ENCODE measurements at regions not wholly inside any gene's neighbourhood (a gene's known extent, or its start where the extent isn't known, plus 50 kb on each side); places are given as distances from the start of the nearest gene placed in this dataset.
A peak's percentile ranks its signal among the peaks of the same experiment; 100 is the strongest.

DNA sequence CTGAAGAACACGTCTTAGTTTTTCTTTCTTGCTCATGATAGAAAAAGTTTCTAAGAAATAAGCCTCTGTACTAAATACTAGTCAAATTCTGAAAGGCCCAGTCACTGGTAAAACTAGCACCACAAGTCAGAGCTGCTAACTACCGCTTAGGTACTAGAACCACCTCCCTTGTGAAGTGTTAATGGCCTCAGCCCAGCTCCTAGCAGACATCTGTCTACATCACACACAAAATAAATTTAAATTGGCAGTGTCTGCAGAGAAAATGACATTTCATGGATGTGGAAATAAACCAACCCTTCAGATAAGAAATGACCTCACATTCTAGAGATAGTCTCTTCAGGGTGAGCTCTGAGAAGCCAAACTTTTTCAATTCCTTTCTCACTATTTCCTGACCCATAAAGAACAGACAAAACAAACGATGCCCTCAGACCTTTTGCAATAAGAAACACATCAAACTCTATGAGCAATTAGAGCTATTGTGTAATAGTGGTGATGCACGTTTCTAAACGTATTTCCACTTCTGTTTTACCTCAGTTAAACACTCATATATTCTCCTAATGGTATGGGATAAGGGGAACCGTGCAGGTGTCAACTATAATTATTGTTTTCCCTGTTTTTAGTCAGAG lies 70.3 kb upstream of the DSG1 start:
- TF ChIP-seq, protein P1, sequence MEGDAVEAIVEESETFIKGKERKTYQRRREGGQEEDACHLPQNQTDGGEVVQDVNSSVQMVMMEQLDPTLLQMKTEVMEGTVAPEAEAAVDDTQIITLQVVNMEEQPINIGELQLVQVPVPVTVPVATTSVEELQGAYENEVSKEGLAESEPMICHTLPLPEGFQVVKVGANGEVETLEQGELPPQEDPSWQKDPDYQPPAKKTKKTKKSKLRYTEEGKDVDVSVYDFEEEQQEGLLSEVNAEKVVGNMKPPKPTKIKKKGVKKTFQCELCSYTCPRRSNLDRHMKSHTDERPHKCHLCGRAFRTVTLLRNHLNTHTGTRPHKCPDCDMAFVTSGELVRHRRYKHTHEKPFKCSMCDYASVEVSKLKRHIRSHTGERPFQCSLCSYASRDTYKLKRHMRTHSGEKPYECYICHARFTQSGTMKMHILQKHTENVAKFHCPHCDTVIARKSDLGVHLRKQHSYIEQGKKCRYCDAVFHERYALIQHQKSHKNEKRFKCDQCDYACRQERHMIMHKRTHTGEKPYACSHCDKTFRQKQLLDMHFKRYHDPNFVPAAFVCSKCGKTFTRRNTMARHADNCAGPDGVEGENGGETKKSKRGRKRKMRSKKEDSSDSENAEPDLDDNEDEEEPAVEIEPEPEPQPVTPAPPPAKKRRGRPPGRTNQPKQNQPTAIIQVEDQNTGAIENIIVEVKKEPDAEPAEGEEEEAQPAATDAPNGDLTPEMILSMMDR (IDR thresholded peaks at IDR 0.05): no peak
- DNase-seq (ENCODE audit: low spot score): no peak

DNA sequence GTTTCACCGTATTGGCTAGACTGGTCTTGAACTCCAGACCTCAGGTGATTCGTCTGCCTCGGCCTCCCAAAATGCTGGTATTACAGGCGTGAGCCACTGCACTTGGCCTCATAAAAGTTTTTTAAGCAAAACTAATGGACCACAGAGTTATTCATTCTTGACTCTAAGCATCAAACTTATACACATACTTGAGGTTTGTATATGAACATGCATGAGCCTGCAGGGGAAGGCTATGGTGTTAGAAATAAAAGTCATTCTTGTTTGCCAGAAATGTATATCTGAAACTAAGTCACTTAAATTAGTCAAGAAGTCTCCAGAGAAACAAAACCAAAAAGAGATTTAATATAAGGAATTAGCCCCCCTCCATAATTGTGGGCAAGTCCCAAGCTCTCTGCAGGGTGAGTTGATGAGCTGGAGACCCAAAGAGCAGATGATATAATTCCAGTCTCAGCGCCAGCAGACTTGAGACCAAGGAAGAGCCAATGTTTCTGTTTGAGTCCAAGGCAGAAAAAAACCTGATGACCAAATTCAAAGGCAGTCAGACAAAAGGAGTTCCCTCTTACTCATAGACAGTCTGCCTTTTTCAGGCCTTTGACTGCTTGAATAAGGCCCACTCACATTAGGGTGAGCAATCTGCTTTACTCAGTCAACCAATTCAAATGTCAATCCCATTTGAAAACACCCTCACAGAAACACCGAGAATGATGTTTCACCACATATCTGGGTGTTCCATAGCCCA lies 69.0 kb upstream of the DSG1 start:
- no peaks in the 10 kb centered on the region for H3K36me3 Mint-ChIP-seq (ENCODE audit: low read depth)
- no peak overlapping the region for H3K27ac Mint-ChIP-seq (ENCODE audit: unreplicated experiment)
- no peaks in the 10 kb centered on the region for H3K9me3 Mint-ChIP-seq (ENCODE audit: low read depth)
- no peak overlapping the region for H3K4me3 Mint-ChIP-seq (ENCODE audit: unreplicated experiment)
- no peaks in the 10 kb centered on the region for H3K27me3 Mint-ChIP-seq (ENCODE audit: low read depth)
- peaks cover 74% of the 10 kb centered on the region for H3K4me1 Mint-ChIP-seq (ENCODE audit: low read depth)
- TF ChIP-seq, protein P1 (IDR thresholded peaks at IDR 0.05): no peak
- DNase-seq (ENCODE audit: low spot score): no peak

More for the DNA sequence above, 70.3 kb upstream of the DSG1 start:
- Mint-ChIP-seq H3K27ac (ENCODE audit: unreplicated experiment) (no peak overlapping the region), H3K27me3 (ENCODE audit: low read depth) (no peaks in the 10 kb centered on the region), H3K4me3 (ENCODE audit: unreplicated experiment) (no peak overlapping the region), H3K9me3 (ENCODE audit: low read depth) (no peaks in the 10 kb centered on the region), H3K4me1 (ENCODE audit: low read depth) (peaks cover 74% of the 10 kb centered on the region), H3K36me3 (ENCODE audit: low read depth) (no peaks in the 10 kb centered on the region)

DNA sequence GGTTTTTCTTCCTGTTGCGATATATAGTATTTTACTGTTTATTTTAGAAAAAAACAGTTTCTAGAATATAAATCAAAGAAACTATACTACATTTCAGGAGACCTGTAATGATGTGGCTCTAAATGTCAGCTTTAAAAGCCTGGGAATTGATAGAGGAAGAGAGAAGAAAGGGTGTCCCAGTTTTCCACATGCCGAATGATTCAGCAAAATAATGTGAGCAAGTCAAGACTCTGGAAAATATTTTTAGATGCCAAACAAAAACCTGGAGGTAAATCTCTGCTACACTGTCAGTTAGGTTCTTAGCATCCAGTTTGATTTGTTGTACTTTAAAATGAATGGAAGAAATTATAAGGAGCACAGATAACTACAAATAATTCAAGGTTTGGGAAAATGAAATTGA lies 67.1 kb upstream of the DSG1 start:
- TF ChIP-seq, protein P1 (IDR thresholded peaks at IDR 0.05): no peak
- no peaks in the 10 kb centered on the region for H3K9me3 Mint-ChIP-seq (ENCODE audit: low read depth)
- H3K27ac Mint-ChIP-seq (ENCODE audit: unreplicated experiment): peak overlapping the region; percentile 68

DNA sequence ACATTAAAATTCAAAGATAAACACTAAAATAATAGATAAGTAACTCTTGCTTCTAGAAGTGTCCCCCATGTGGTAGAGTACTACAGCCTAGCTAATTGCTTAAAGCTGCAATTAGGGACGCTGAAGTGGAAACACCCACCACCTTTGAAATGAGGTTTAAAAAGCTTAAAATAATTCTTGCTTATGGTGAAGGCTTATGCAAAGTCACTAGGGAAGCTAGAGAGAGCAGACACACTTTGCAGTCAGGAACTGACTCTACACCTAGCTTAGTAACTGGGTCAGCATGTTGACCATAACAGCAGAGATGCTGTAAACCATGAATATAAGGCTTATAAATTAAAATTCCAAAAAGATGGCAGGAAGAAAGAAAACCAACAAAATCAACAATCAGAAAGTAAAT lies 65.4 kb upstream of the DSG1 start:
- Mint-ChIP-seq H3K27ac (ENCODE audit: unreplicated experiment) (no peak overlapping the region), H3K36me3 (ENCODE audit: low read depth) (no peaks in the 10 kb centered on the region), H3K27me3 (ENCODE audit: low read depth) (peaks cover 4% of the 10 kb centered on the region), H3K4me3 (ENCODE audit: unreplicated experiment) (no peak overlapping the region), H3K4me1 (ENCODE audit: low read depth) (peaks cover 52% of the 10 kb centered on the region), H3K9me3 (ENCODE audit: low read depth) (no peaks in the 10 kb centered on the region)
- TF ChIP-seq, protein P1 (IDR thresholded peaks at IDR 0.05): no peak
- no peak for DNase-seq (ENCODE audit: low spot score)

More for the DNA sequence above, 67.1 kb upstream of the DSG1 start:
- no peak overlapping the region for H3K4me3 Mint-ChIP-seq (ENCODE audit: unreplicated experiment)
- H3K4me1 Mint-ChIP-seq (ENCODE audit: low read depth): peaks cover 60% of the 10 kb centered on the region
- no peaks in the 10 kb centered on the region for H3K36me3 Mint-ChIP-seq (ENCODE audit: low read depth)
- DNase-seq (ENCODE audit: low spot score): no peak
- no peaks in the 10 kb centered on the region for H3K27me3 Mint-ChIP-seq (ENCODE audit: low read depth)

DNA sequence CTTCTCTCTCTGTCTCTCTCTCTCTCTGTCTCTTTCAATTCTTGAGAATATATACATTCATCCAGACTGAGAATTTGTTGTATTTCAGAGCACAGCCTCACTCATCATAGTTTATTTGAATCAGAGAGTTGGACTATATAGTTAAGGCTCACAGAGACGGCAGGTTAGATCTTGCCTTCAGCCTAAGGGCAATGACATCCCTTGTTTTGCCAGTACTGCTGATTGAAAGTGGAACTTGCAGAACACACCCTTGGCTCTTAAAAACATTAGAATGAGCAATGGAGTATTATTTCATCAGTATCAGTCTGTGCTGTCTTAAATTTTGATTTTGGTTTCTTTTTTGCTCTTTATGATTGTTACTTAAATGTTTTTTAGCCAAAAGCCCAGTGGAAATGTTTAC lies 62.0 kb upstream of the DSG1 start:
- TF ChIP-seq, protein P1 (IDR thresholded peaks at IDR 0.05): no peak

More for the DNA sequence above, 62.0 kb upstream of the DSG1 start:
- Mint-ChIP-seq H3K27me3 (ENCODE audit: low read depth) (peaks cover 10% of the 10 kb centered on the region), H3K27ac (ENCODE audit: unreplicated experiment) (no peak overlapping the region), H3K9me3 (ENCODE audit: low read depth) (no peaks in the 10 kb centered on the region), H3K4me3 (ENCODE audit: unreplicated experiment) (no peak overlapping the region), H3K36me3 (ENCODE audit: low read depth) (no peaks in the 10 kb centered on the region), H3K4me1 (ENCODE audit: low read depth) (peaks cover 24% of the 10 kb centered on the region)
- no peak for DNase-seq (ENCODE audit: low spot score)

Data from chondrocyte (in vitro differentiated cells).